Peyer's patch (tissue), 4 donors: ENCODE measurements at regions not wholly inside any gene's neighbourhood (a gene's known extent, or its start where the extent isn't known, plus 50 kb on each side); places are given as distances from the start of the nearest gene placed in this dataset.

Source experiments
- CTCF ChIP-seq, 6 experiments: fragments of 450-650 bp in 4 of 6; fragments of 200-600 bp in 2 of 6; sonication (generic) in 1 of 6; IDR thresholded peaks; one replicate each; pipeline ENCODE4 v1.5.1; 2017 to 2019; ENCODE audit warnings: antibody characterized with exemption in 6 of 6, mild to moderate bottlenecking in 3 of 6, moderate library complexity in 1 of 6
- POLR2A ChIP-seq, 2 donors: fragments of 450-650 bp; IDR thresholded peaks; one replicate each; pipeline ENCODE4 v1.5.1; 2017; ENCODE audit warnings: antibody characterized with exemption in 2 of 2, mild to moderate bottlenecking in 2 of 2, moderate library complexity in 2 of 2

GRCh38 chr20:56163806-56164205 lies 84.7 kb upstream of the MC3R start:
- no peak for TF ChIP-seq CTCF (IDR thresholded peaks at IDR 0.05)
- TF ChIP-seq POLR2A (IDR thresholded peaks at IDR 0.05): no peak
